GM12878 (cell line): ENCODE measurements at regions not wholly inside any gene's neighbourhood (a gene's known extent, or its start where the extent isn't known, plus 50 kb on each side); places are given as distances from the start of the nearest gene placed in this dataset.

ENCODE experiments used
- BHLHE40 ChIP-seq, 2 experiments: fragments of 450-650 bp in 1 of 2; IDR thresholded peaks; 2 replicates each; pipeline ENCODE4 v1.6.1; 2011 to 2017; ENCODE audit warnings: low read depth in 2 of 2, borderline replicate concordance in 1 of 2, improper control_type of control experiment in 1 of 2, low read length in 1 of 2, mild to moderate bottlenecking in 1 of 2
- CREB1 ChIP-seq: IDR thresholded peaks from 2 replicates; pipeline ENCODE4 v1.6.1; 2012; ENCODE audit warnings: low read depth, mild to moderate bottlenecking, inconsistent platforms
- CTCF ChIP-seq, 3 experiments: IDR thresholded peaks in 2 of 3; conservative IDR thresholded peaks in 1 of 3; 2 replicates each; pipeline ENCODE4 v1.5.1; 2011; ENCODE audit warnings: low read depth in 3 of 3, low read length in 3 of 3, mild to moderate bottlenecking in 3 of 3, control low read depth in 2 of 3, moderate library complexity in 2 of 3, inconsistent platforms in 1 of 3, mixed read lengths in 1 of 3; ENCODE audit not compliant: control insufficient read depth in 2 of 3, insufficient read depth in 1 of 3; ENCODE audit errors: extremely low read depth in 1 of 3
- EP300 ChIP-seq, 2 experiments: fragments of 150-350 bp in 1 of 2; IDR thresholded peaks; 2 replicates each; pipeline ENCODE4 v1.6.1; 2011 to 2012; ENCODE audit warnings: low read depth in 2 of 2, low read length in 2 of 2, borderline replicate concordance in 1 of 2, improper control_type of control experiment in 1 of 2, inconsistent platforms in 1 of 2; ENCODE audit not compliant: control insufficient read depth in 1 of 2
- FOXM1 ChIP-seq: IDR thresholded peaks from 2 replicates; pipeline ENCODE4 v1.6.1; 2012; ENCODE audit warnings: low read depth, mild to moderate bottlenecking, inconsistent platforms, low read length, moderate library complexity
- HCFC1 ChIP-seq: fragments of 150-350 bp; IDR thresholded peaks from 2 replicates; pipeline ENCODE4 v1.6.1; 2014; ENCODE audit warnings: low read length
- IRF4 ChIP-seq: IDR thresholded peaks from 2 replicates; pipeline ENCODE4 v1.6.1; 2011; ENCODE audit warnings: low read depth, low read length
- POLR2AphosphoS5 ChIP-seq: IDR thresholded peaks from 2 replicates; pipeline ENCODE4 v1.6.1; 2011; ENCODE audit warnings: mild to moderate bottlenecking, low read length, inconsistent platforms
- SP1 ChIP-seq: IDR thresholded peaks from one replicate; pipeline ENCODE4 v1.6.1; 2011; ENCODE audit warnings: low read depth, low read length

GRCh38 chr10:65275296-65275695, 1650.5 kb upstream of the LRRTM3 start:
- TF ChIP-seq EP300 (IDR thresholded peaks at IDR 0.05; ENCODE audit: borderline replicate concordance in 1 of 2, control insufficient read depth in 1 of 2, low read depth in 2 of 2, low read length in 2 of 2), result no peak
- TF ChIP-seq CTCF (IDR thresholded peaks at IDR 0.05 in 2 of 3, conservative IDR thresholded peaks at IDR 0.05 in 1 of 3; ENCODE audit: control insufficient read depth in 2 of 3, extremely low read depth in 1 of 3, insufficient read depth in 1 of 3, low read depth in 3 of 3, low read length in 3 of 3), result no peak
- no peak for TF ChIP-seq CREB1
- no peak for TF ChIP-seq POLR2AphosphoS5
- no peak for TF ChIP-seq IRF4
- TF ChIP-seq BHLHE40 (IDR thresholded peaks at IDR 0.05; ENCODE audit: borderline replicate concordance in 1 of 2, low read depth in 2 of 2, low read length in 1 of 2), result no peak
- no peak for TF ChIP-seq SP1
- TF ChIP-seq FOXM1, result no peak
- TF ChIP-seq HCFC1, result no peak
